Suppressor macrophage treated with lipopolysaccharide for 4 hours (primary cell): ENCODE measurements at regions not wholly inside any gene's neighbourhood (a gene's known extent, or its start where the extent isn't known, plus 50 kb on each side); places are given as distances from the start of the nearest gene placed in this dataset.
"Not testable (repeated sequence)": the region's sequence is repeated elsewhere in the genome, so short reads cannot be mapped to it uniquely, and the experiment has no call there.

ENCODE experiments used
- DNase-seq: peaks from one replicate; pipeline ENCODE4 v3.0.0-alpha.2; 2020

- DNase-seq: no peak
Measured at GRCh38 chr12:60568914-60569313, 973.1 kb downstream of the SLC16A7 start.

- DNase-seq: no peak
Measured at GRCh38 chr12:60577607-60578006, 981.8 kb downstream of the SLC16A7 start.

- DNase-seq: not testable (repeated sequence)
Measured at GRCh38 chr12:60587664-60588063, 991.8 kb downstream of the SLC16A7 start.

- DNase-seq: no peak
Measured at GRCh38 chr12:60594035-60594711, 998.3 kb downstream of the SLC16A7 start.

- no peak for DNase-seq
Measured at GRCh38 chr12:60602601-60603000, 1006.8 kb downstream of the SLC16A7 start.

- DNase-seq: not testable (repeated sequence)
Measured at GRCh38 chr12:60603475-60603874, 1007.6 kb downstream of the SLC16A7 start.

- DNase-seq: no peak
Measured at GRCh38 chr12:60616400-60616799, 1020.6 kb downstream of the SLC16A7 start.

- DNase-seq: no peak
Measured at GRCh38 chr12:60630796-60631195, 1035.0 kb downstream of the SLC16A7 start.

GRCh38 chr12:60644076-60644475 is 1048.2 kb downstream of the SLC16A7 start:
- no peak for DNase-seq

GRCh38 chr12:60666895-60667294 is 1071.1 kb downstream of the SLC16A7 start:
- DNase-seq: no peak

GRCh38 chr12:60672949-60673348 is 1077.1 kb downstream of the SLC16A7 start:
- no peak for DNase-seq

- DNase-seq: no peak
Measured at GRCh38 chr12:60684988-60685655, 1089.3 kb downstream of the SLC16A7 start.

GRCh38 chr12:60689137-60689536 is 1093.3 kb downstream of the SLC16A7 start:
- no peak for DNase-seq

GRCh38 chr12:60693019-60693626 is 1097.3 kb downstream of the SLC16A7 start:
- no peak for DNase-seq

GRCh38 chr12:60704171-60704914 is 1108.5 kb downstream of the SLC16A7 start:
- DNase-seq: no peak

- DNase-seq: no peak
Measured at GRCh38 chr12:60710246-60710645, 1114.4 kb downstream of the SLC16A7 start.

GRCh38 chr12:60714141-60714900 is 1118.5 kb downstream of the SLC16A7 start:
- no peak for DNase-seq

GRCh38 chr12:60724475-60724874 is 1128.6 kb downstream of the SLC16A7 start:
- DNase-seq: no peak

- DNase-seq: no peak
Measured at GRCh38 chr12:60724984-60725383, 1129.2 kb downstream of the SLC16A7 start.

- no peak for DNase-seq
Measured at GRCh38 chr12:60752589-60752988, 1156.8 kb downstream of the SLC16A7 start.

GRCh38 chr12:60758224-60758623 is 1162.4 kb downstream of the SLC16A7 start:
- DNase-seq: no peak

GRCh38 chr12:60760965-60761364 is 1165.1 kb downstream of the SLC16A7 start:
- no peak for DNase-seq

- DNase-seq: not testable (repeated sequence)
Measured at GRCh38 chr12:60801166-60801565, 1205.3 kb downstream of the SLC16A7 start.
